ENCODE measurements at regions not wholly inside any gene's neighbourhood (a gene's known extent, or its start where the extent isn't known, plus 50 kb on each side); places are given as distances from the start of the nearest gene placed in this dataset.

DNA sequence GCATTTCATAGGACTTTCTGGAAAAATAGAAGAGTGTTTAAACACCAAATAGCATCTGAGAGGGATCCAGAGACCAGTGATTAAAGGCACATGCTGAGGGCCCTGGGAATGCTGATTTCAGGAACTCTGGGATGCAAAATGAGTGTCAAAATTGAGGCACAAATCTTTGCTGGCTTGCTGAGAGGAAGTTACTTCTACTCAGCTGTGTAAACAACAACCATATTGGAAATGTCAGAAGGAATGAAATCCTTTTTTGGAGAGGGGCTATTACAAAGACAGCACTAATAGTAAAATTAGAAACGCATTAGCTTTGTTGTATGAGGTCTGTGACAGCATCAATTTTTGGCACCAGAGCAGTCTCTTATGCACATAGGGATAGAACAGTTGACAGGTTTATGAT is 267.8 kb upstream of the RAG2 start:
- no peak for TF ChIP-seq CTCF (IDR thresholded peaks at IDR 0.05; ENCODE audit: borderline replicate concordance, control extremely low read depth, extremely low read depth, insufficient read depth, missing control alignments)
- in situ Hi-C loops (cut with MboI; ENCODE audit: low sequenced_read_pairs, unreplicated experiment): no loop called here

DNA sequence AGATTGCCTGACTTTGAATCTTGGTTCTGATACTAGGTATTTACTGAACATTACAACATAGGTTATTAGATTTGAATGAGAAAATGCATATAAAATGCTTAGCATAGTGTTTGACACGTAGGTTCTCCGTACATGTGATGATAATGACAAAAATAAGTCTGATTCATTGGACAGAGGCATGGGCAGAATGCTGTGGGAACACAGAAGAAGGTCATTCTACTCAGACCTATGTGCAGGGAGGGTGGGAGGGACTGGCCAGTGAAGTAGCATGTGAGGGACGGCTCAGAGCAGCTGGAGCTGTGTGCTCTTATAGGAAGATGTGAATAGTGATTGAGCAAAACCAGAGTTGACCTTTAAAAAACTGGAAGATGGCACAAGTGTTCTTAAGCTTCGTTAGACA is 256.8 kb upstream of the RAG2 start:
- no peak for TF ChIP-seq CTCF (IDR thresholded peaks at IDR 0.05; ENCODE audit: borderline replicate concordance, control extremely low read depth, extremely low read depth, insufficient read depth, missing control alignments)
- no peak for DNase-seq (ENCODE audit: low spot score)
- in situ Hi-C loops (cut with MboI; ENCODE audit: low sequenced_read_pairs, unreplicated experiment): no loop called here

More for the DNA sequence above, 267.8 kb upstream of the RAG2 start:
- no peak for DNase-seq (ENCODE audit: low spot score)

DNA sequence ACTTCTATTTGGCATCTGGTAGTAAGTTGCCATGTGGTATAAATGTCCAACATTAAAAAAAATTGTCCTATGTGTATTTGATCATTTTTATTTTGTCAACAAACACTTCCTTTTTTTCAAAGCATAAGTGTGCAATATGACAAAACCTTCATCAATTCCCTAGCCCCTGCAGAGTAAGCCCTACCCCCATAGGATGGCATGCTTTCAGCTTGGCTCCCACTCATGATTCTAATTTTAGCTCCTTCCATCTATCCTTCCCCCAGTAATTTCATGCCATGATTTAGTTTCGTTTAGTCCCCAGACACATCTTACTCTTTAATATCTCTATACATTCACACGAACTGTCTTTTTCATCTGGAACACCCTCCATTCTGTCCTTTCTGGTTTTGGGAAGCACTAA is 250.6 kb upstream of the RAG2 start:
- no peak for TF ChIP-seq CTCF (IDR thresholded peaks at IDR 0.05; ENCODE audit: borderline replicate concordance, control extremely low read depth, extremely low read depth, insufficient read depth, missing control alignments)
- in situ Hi-C loops (cut with MboI; ENCODE audit: low sequenced_read_pairs, unreplicated experiment): no loop called here
- DNase-seq (ENCODE audit: low spot score): no peak

- TF ChIP-seq CTCF (IDR thresholded peaks at IDR 0.05; ENCODE audit: borderline replicate concordance, control extremely low read depth, extremely low read depth, insufficient read depth, missing control alignments): no peak
- in situ Hi-C loops (cut with MboI; ENCODE audit: low sequenced_read_pairs, unreplicated experiment): no loop called here
These were observed 242.3 kb upstream of the RAG2 start for GRCh38 chr11:36840378-36840777.

GRCh38 chr11:36837831-36838437 is 239.9 kb upstream of the RAG2 start:
- no peak for TF ChIP-seq CTCF (IDR thresholded peaks at IDR 0.05; ENCODE audit: borderline replicate concordance, control extremely low read depth, extremely low read depth, insufficient read depth, missing control alignments)
- no peak for DNase-seq (ENCODE audit: low spot score)
- in situ Hi-C loops (cut with MboI; ENCODE audit: low sequenced_read_pairs, unreplicated experiment): no loop called here

More at GRCh38 chr11:36840378-36840777, 242.3 kb upstream of the RAG2 start:
- DNase-seq (ENCODE audit: low spot score): no peak

- no peak for TF ChIP-seq CTCF (IDR thresholded peaks at IDR 0.05; ENCODE audit: borderline replicate concordance, control extremely low read depth, extremely low read depth, insufficient read depth, missing control alignments)
These were observed 227.2 kb upstream of the RAG2 start for GRCh38 chr11:36825251-36825650.

More at GRCh38 chr11:36825251-36825650, 227.2 kb upstream of the RAG2 start:
- in situ Hi-C loops (cut with MboI; ENCODE audit: low sequenced_read_pairs, unreplicated experiment): no loop called here
- no peak for DNase-seq (ENCODE audit: low spot score)

All from GM13976 (cell line).